OCI-LY1 (cell line): ENCODE measurements at regions not wholly inside any gene's neighbourhood (a gene's known extent, or its start where the extent isn't known, plus 50 kb on each side); places are given as distances from the start of the nearest gene placed in this dataset.

ENCODE experiments used
- CTCF ChIP-seq: fragments of 200-600 bp; sonication (generic), shearing (Covaris generic); IDR thresholded peaks from 2 replicates; pipeline ENCODE4 v1.5.1; 2017; ENCODE audit warnings: mild to moderate bottlenecking, antibody characterized with exemption, low read length, moderate library complexity, mixed read lengths
- EZH2 ChIP-seq: fragments of 200-600 bp; sonication (generic), shearing (Covaris generic); IDR thresholded peaks from 2 replicates; pipeline ENCODE4 v1.8.0; 2017; ENCODE audit warnings: borderline replicate concordance, mixed run types, mild to moderate bottlenecking, antibody characterized with exemption, low read length, moderate library complexity, mixed read lengths

DNA sequence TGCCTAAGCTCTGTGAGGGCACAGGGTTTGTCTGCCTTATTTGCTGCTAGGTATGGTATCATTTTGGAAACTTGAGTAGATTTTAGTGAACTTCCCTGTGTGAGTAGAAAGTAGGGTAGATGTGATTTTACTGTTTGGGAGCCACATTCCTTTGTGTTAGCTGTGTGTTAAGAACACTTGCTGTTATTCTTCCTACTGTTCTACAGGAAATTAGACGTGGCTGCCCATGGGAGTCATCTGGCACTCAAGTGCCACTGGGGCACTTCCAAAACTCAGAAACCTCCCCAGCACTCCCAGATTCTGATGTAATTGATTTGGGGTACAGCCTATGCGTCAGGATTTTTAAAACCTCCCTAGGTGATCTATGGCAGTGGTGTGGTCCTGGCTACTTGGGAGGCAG is 369.9 kb upstream of the C2CD4B start:
- no peak for TF ChIP-seq CTCF
- TF ChIP-seq EZH2: no peak
